WI38 (cell line): ENCODE measurements at regions not wholly inside any gene's neighbourhood (a gene's known extent, or its start where the extent isn't known, plus 50 kb on each side); places are given as distances from the start of the nearest gene placed in this dataset.

ENCODE experiments used
- H3K4me3 ChIP-seq: 2 replicates; pipeline ENCODE4 v1.5.1; 2011; ENCODE audit warnings: low read depth, mild to moderate bottlenecking, control low read depth, low read length
- CTCF ChIP-seq: IDR thresholded peaks from 2 replicates; pipeline ENCODE4 v1.5.1; 2012; ENCODE audit warnings: low read depth, mild to moderate bottlenecking, control low read depth, low read length

- TF ChIP-seq CTCF = no peak
These were observed 149.3 kb upstream of the HAAO start for GRCh38 chr2:42941633-42942176.

GRCh38 chr2:42939411-42940206, 147.2 kb upstream of the HAAO start:
- H3K4me3 ChIP-seq = no peak overlapping the region
- no peak for TF ChIP-seq CTCF

More at GRCh38 chr2:42941633-42942176, 149.3 kb upstream of the HAAO start:
- no peak overlapping the region for H3K4me3 ChIP-seq

- no peak for TF ChIP-seq CTCF
- H3K4me3 ChIP-seq = no peak overlapping the region
These were observed 146.4 kb upstream of the HAAO start for GRCh38 chr2:42938671-42939370.

GRCh38 chr2:42937171-42937875, 144.9 kb upstream of the HAAO start:
- no peak for TF ChIP-seq CTCF
- H3K4me3 ChIP-seq = no peak overlapping the region

GRCh38 chr2:42935692-42936671, 143.6 kb upstream of the HAAO start:
- no peak overlapping the region for H3K4me3 ChIP-seq
- TF ChIP-seq CTCF = no peak

- no peak overlapping the region for H3K4me3 ChIP-seq
- no peak for TF ChIP-seq CTCF
These were observed 142.3 kb upstream of the HAAO start for GRCh38 chr2:42934580-42935186.
